Activated CD8-positive, alpha-beta memory T cell treated with anti-CD3 and anti-CD28 coated beads for 48 hours (primary cell): ENCODE measurements at regions not wholly inside any gene's neighbourhood (a gene's known extent, or its start where the extent isn't known, plus 50 kb on each side); places are given as distances from the start of the nearest gene placed in this dataset.

ENCODE experiments used
- DNase-seq, 3 experiments: peaks; one replicate each; pipeline ENCODE4 v3.0.0-alpha.2; 2020; ENCODE audit warnings: low read depth in 2 of 3, low spot score in 2 of 3

DNA sequence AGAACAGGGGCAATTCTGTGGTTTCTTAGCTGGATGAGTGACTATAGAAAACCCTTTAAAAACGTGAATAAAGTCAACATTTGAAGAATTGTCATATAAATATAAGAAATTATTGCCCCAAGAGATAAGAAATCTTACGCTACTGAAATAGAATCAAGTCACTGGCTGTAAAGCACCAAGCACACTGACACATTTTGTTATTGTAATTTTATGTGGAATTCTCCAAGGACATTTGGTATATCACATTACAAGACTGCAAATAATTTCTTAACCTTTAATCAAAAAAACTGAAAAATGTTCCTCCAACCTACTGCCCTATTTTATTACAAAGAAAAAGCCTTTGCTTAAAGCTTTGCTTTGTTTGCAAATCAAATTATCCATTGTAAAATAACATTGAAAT is 383.3 kb downstream of the IPMK start:
- DNase-seq, result no peak

DNA sequence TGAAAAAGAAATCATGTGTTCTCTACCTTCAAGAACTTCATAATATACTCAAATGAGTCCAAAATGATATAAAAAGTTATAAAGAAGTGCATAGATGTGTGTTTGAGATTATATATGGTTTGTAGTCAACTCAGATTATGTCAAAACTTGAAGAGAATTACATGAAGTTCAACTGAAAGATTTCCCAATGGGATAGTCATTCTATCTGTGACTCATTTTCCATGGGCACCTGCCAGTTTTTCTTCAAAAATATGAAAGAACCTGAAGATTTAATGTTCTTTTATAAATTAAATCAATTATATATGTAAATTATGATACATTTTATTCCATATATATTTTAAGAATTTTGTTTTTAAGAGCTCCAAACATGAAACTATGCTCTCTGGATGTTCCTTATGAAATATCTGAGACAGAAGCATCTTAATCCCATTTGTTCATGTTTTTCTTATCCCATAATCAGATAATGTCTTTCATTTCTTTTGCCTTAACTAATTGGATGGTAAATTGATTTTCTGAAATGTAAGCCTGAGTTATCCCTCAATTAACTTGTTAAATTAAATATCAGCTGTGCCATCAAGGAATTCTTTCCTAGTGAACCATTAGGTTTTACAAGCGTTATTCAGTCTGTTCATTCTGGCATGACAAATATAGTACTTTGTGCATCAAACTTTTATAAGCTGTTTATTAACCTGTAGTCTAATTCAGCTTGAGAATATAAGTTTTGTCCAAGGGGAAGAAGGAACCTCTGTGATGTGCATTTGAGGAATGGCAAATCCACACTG is 387.1 kb downstream of the IPMK start:
- DNase-seq, result no peak

DNA sequence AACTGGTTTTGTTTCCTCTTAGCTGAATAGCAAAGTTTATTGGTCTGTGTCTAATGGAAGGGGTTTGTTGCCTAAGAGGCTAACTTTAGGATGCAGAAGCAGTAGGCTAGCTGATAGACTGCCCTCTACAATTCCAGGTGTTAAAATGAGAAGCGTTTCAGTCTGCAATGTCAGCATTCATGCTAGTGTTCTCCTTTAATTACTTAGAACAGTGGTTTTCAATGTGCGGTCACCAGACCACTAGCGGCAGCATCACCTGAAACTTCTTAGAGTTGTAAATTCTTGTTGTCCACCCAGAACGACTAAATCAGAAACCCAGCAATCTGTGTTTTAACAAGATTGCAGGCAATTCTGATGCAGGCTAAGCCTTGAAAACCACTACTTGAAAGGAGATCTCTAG is 392.9 kb downstream of the IPMK start:
- DNase-seq, result no peak

DNA sequence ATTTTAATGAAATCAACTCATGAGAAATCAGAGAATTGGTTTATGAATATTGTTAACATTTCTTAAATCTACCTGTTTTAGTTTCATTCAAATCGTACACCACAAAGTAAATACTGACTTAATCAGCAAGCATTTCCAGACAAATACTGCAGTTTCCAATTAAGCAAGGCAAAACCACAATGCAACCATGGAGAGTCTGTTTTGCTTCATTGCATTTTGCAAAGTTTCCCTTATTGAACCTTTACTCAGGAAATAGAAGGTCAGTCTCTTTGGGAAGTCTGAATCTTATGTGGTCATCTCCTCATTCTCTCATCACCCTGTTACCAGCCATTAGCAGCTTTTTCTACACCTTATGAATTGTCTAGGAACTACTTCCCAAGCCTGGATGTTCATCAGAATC is 400.5 kb downstream of the IPMK start:
- DNase-seq, result no peak

DNA sequence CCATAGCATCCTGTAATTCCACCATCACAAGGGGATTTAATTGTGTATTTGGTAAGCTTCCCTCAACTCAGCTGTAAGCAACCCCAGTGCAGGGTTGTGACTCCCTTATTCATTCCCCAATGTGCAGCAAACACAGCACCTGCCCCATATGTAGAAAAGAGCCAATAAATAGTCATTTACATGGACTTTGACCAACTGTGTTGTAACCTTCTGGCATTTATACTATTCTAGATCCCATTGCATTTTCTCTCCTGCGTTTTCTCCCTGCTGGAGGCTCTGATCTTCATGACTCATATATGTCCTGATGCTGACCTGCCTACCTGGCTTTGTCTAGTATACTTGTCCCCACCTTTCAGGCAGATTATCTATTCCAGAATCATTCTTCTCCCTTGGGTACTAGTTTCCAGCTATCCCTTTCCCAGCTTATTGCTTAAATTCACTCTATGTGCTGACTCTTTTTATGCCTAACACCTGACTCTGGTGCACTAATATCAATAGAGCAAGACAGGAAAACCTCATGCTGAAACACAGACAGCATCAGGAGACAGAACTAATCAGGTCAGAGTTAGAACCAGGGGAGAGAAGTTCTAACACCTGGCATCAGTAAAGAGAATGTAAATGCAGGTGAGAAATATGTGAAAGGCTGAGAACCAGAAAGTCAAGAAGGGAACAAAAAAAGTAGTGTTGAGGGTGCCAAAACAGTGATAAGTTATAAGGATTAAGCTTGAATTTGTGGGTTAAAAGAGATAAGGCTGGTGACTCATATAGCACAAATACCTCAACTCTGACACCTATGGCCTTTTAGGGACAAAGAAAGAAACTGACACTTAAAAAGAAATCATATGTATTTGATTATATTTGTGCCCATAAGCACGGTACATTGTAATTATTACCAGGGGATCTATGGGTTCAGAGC is 402.7 kb downstream of the IPMK start:
- no peak for DNase-seq

DNA sequence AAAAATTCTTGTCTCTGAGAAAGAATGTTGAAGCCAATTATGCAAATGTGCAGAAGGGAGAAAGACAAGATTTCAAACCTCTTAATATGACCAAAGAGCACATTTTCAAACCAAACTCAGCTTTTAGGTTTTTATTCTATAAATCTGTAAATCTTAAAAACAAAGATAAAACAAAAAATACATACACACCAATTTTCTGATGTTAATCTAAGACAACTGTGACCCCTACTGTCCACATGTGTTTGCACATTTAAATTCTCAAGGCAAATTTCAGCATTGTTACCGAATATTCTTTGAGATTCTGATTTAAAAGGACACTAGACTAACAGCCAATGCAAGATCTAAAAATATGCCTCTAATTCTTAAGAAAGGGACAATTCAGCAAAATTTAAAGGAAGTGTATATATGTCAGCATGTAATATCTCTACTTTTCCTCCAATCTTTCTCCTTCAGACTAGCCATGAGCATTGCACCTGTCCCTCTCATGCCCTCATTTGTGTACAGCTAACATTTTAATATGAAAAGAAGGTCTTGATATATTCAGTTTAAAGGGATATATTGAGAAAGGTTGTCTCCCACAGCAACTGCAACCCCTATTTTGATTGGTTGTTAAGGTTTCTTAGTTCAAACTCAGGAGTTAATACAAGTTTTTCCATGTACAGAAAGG is 417.9 kb downstream of the IPMK start:
- DNase-seq, result no peak

DNA sequence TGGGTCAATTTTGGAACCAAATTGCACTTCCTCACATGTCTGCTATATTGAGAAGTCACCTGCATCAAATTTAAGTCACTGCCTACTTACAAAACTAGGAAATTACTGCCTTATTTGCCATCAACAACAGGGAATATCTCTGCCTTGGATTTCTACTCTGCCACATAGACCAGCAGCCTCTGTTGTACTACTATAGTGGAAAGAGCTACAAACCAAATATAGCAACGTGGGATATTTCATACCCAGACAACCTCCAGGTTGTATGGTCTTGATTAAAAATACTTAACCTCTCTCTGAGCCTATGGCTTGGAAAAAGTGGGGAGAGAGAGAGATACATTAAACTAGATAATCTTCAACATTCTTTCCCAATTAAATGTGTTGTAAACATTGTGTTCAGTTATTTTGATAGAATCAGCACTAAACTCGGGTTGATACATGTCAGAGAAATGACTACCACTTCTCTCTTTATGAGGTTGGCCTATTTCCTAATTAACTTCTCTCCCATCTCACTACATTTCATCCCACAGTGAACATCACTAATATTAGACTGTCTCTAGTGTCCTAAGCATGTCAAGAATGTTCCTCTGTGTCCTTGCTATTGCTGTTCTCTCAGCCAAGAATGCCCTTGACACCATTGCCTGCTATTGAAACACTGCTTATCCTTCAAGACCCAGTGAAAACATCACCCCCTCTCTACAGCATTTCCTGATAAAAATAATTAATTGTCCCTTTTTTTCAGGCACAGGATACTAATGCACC is 421.2 kb downstream of the IPMK start:
- DNase-seq, result no peak

DNA sequence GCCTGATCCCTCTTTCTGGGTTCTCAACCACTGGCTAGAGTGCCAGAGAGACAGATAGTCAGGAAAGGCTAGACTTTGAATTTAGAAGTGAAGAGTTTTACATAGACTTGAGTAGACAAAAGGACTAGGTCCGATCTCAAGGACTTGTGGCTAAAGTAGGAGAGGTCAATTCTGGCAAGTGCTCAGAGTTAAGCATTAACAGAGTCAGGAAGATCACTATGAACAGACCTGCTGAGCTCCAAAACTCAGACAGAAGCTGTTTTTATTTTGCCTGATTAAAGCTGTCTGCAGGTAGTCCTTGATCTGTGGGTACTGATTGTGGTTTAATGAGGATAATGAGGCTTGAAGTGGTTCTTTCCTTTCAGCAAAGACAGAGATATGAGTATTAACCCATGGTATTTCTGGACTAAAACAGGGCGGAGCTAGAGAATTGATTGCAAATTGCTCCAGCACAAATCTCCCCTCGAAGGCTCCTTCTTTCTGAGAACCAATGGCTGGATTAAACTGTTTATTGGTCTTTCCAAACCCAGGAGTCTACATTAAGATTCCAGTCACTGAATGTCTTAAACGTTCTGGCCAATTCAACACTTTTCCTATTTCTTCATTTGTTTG is 423.2 kb downstream of the IPMK start:
- DNase-seq, result no peak

DNA sequence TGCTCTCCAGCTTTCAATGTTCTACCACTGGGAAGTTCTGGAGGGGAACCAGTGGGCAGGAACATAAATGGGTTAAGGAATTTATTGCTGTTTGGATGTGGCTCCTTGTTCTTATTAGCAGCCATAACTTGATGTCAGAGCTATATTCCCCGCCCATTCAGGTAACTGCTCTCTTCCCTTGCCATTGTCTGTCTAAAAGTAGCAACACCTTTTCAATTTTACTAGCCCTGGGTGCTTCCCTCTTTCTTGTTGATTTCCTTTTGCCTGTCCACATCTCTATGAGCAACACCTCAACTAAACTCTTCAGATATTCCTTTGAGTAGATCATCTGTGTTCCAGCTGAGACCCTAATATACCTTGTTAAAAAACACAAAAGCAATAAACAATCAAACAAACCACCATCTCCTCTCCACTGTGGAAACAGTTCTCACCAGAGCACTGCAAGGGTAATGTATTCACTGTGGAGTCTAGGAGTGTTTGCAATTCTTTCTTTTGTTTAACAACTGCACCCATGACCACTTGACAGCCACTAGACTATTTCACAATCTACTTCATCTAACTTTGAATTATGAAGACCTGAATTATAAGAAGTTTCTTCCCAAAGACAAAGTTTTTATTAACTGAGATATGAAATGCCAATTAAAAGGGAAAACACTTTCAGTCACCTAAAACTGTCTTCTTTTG is 436.7 kb downstream of the IPMK start:
- DNase-seq, result no peak

DNA sequence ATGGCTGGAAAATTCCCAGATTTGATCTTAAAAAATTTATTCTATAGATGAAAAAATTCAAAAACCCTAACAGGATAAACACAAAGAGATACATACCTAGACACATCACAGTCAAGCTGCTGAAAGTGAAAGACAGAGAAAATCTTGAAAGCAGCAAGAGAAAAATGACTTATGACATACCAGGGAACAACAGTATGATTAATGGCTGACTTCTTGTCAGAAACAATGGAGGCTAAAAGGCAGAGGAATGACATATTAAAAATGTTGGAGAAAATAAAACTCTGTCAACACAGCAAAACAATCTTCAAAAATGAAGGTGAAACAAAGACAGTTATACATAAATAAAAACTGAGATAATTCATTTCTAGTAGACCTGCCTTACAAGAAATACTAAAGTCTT is 442.7 kb downstream of the IPMK start:
- no peak for DNase-seq

DNA sequence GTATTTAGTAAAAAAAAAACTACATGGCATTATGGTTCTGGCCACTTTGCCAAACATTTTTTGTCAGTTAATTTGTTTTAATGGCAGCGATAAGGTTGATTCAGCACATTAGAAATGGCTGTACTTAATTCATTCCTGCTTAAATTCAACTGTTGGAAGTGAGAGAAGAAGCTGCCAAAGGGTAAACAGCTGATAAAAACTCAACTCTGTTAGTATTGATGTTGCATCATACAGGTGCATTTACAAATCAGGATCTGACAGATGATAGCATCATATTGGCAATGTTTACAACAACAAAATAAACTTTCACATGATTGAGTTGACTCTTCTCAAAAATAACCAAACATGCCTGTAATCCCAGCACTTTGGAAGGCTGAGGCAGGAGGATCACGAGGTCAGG is 444.3 kb downstream of the IPMK start:
- DNase-seq, result no peak

DNA sequence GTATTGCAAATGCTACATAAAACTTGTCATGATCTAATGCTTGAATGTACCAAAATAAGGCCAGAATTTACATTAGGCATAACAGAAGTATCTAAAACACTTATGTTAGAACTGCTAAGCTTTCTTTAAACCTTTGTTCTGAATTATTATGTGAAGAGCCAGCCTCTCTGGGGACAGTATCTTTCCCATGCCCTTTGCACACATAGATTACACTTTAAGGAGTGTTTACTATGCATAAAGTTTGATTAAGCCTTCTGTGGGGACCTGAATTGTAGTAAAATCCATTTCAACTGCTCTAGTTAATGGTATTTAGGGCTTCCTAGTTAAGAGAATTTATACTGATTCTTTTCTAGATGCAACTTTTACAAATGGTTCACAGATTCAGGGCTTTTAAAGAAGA is 444.7 kb downstream of the IPMK start:
- no peak for DNase-seq

DNA sequence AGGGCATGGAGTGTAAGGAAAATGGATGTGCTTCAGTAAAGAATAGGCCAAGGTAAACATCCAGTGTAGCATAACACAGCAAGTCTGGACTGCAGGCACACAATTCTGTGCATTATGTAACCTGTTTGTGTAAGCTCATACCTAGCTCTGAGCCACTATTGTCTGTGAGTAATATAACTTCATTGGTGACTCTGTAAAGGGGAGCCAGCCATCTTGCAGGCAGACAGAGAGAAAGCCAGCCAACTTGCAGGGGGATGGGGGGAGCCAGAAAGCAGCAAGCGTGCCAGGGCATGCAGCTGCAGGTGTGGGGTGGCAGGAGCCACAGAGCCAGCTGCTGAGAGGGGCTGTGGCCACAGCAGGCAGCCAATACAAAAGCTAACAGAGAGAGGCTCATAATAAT is 449.2 kb downstream of the IPMK start:
- no peak for DNase-seq

DNA sequence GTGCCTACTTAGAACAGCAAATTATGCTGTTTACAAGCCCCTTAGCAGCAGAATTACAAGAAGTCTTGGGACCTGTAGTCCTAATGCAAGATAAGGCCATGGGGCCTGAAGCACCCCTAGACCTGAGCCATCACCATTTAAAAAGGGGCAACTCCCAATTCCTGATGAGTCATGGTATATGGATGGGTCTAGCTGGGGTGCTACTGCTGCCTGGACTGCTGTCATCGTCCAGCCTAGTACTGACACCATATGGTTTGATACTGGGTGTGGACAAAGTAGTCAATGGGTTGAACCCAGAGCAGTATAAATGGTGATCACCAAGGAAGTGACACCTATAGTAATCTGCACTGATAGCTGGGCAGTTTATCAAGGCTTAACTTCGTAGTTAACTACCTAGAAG is 450.0 kb downstream of the IPMK start:
- DNase-seq, result no peak

DNA sequence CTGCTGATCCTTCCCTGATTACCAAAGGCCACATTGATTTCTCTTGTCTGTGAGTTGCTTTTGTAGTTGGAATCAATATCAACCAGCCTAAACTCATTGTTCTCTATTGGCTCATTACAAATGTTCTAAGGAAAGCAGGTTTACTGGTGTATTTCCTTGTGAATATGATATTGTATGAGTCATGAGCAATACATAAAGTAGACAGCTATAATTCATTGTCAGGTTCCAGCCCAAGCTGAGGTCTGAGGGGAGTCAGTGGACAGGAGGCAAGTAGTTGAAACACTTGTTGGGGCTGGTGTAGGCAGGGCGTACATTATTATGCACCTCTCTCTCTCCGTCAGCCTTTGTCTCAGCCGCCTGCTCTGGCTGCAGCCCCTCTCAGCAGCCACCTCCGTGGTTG is 451.7 kb downstream of the IPMK start:
- DNase-seq, result no peak

DNA sequence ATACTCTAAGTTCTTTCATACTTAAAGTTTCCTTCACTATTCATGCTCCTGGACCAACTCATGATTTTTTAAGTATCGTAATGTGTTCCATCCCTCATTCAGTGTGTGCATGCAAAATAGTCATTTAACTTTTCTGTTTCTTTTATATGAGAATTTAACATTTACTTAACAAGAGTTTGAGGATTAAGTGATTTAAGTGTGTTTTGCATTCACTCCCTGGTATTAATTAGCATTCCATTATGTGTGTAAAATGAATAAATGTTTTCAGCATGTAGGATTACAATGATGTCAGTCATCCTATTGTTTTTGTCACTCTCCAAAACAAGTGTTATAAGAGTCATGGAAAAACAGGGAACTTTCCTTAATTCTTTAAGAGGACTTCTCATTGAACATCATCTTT is 457.7 kb downstream of the IPMK start:
- DNase-seq, result no peak

DNA sequence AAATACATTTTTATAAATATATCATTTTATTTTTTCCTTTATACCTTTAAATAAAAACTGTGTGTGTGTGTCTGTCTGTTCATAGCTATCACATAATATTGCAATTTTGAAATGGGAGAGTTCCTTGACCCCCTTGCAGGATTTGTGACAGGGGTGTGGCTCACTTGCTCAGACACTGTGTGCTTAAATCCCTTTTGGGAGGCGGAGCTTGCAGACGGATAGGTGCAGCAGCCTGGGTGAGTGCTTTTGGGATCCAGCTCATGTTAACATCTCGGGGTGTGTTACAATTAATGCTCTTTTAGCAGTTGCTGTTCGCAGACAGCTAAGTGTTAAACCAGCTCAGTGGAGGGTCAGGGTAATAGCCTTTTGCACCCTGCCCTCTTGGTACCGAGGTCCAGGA is 459.8 kb downstream of the IPMK start:
- DNase-seq, result no peak

DNA sequence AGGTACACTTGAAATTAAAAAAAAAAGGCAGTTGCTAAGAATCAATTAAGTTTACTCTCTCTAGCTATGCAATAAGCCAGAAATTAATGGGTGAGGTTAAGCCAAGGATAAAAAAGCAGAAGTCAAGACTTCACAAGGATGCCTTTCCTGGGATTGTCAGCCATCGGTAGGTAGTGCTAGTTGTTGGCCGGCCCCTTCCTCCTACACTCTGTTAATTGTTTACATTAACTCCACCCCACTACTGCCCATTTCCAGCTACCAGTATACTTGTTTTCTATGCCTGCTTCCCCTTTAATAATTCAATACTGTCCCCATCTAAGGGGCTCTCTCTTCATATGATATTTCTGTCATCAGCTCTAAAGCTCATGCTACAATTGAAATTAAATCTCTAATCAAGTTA is 461.0 kb downstream of the IPMK start:
- no peak for DNase-seq

DNA sequence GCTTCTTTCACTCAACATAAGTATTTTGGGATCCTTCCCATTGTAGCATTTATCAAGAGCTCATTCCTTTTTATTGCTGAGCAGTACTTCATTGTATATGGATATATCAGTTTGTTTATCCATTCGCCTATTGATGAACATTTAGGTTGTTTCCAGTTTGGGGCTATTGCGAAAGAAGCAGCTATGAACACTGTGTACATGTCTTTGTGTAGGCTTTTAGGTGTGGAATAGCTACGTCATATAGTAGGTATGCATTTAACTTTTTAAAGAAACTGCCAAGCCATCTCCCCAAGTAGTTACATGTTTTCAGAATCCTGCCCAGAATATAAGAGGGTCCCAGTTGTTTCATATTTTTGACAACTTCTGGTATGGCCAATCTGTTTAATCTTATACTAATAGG is 468.1 kb downstream of the IPMK start:
- DNase-seq, result no peak

DNA sequence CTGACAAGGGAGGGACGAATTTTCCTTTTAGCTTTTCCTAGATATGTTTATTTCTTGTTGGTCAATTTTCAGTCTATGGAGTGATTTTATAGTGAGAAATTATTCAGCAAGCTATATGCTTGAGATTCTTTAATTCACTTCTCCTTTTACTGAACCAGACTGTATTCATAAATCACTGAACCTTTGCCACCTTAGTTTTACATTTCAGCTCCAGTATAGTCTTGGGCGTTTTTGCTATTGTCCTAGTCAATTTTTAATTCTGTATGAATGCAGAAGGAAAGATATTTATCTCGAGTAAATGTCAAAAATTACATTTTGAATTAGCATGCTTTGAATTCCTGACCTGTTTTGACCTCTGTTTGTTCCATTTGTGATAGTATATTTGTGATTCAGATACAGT is 468.9 kb downstream of the IPMK start:
- no peak for DNase-seq
